HCT116 (cell line): ENCODE measurements at regions not wholly inside any gene's neighbourhood (a gene's known extent, or its start where the extent isn't known, plus 50 kb on each side); places are given as distances from the start of the nearest gene placed in this dataset.

Experiments used
- CEBPB ChIP-seq: IDR thresholded peaks from 2 replicates; pipeline ENCODE4 v1.6.1; 2012; ENCODE audit warnings: low read depth
- POLR2AphosphoS5 ChIP-seq: IDR thresholded peaks from 2 replicates; pipeline ENCODE4 v1.6.1; 2011; ENCODE audit warnings: mild to moderate bottlenecking, low read depth, low read length, moderate library complexity
- TF ChIP-seq, protein P1 (sequence below), 3 experiments: fragments of 200-600 bp in 1 of 3; sonication (generic) in 1 of 3; IDR thresholded peaks in 2 of 3; conservative IDR thresholded peaks in 1 of 3; 2 replicates each; pipeline ENCODE4 v1.5.1; 2012 to 2017; ENCODE audit warnings: low read depth in 2 of 3, low read length in 2 of 3, antibody characterized with exemption in 1 of 3, borderline replicate concordance in 1 of 3, control low read depth in 1 of 3, mild to moderate bottlenecking in 1 of 3, mixed read lengths in 1 of 3, mixed run types in 1 of 3, moderate library complexity in 1 of 3; ENCODE audit not compliant: insufficient read depth in 1 of 3

DNA sequence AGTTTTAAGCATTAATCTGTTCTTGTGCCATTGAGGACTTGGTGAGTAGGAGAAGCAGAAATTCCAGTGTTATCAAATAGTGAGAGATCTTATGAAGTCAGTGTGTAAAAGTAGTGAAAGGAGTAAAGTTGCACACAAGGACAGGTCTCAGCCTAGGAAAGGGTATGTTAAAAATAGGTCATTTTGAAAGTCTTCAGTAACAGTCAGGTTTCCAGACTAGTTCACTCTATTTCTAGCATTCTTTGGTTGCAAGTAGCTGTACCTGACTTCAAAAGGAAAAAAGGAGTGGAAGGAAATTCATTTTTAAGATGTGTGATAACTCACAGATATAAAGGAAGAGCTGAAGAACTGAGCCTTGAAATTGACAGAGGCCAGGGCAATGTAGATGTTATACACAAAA lies 250.1 kb upstream of the SATB1 start:
- TF ChIP-seq CEBPB (no peak), POLR2AphosphoS5 (no peak)
- TF ChIP-seq, protein P1, sequence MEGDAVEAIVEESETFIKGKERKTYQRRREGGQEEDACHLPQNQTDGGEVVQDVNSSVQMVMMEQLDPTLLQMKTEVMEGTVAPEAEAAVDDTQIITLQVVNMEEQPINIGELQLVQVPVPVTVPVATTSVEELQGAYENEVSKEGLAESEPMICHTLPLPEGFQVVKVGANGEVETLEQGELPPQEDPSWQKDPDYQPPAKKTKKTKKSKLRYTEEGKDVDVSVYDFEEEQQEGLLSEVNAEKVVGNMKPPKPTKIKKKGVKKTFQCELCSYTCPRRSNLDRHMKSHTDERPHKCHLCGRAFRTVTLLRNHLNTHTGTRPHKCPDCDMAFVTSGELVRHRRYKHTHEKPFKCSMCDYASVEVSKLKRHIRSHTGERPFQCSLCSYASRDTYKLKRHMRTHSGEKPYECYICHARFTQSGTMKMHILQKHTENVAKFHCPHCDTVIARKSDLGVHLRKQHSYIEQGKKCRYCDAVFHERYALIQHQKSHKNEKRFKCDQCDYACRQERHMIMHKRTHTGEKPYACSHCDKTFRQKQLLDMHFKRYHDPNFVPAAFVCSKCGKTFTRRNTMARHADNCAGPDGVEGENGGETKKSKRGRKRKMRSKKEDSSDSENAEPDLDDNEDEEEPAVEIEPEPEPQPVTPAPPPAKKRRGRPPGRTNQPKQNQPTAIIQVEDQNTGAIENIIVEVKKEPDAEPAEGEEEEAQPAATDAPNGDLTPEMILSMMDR (IDR thresholded peaks at IDR 0.05 in 2 of 3, conservative IDR thresholded peaks at IDR 0.05 in 1 of 3; ENCODE audit: borderline replicate concordance in 1 of 3, insufficient read depth in 1 of 3, low read depth in 2 of 3, low read length in 2 of 3), result no peak
